ENCODE measurements at regions not wholly inside any gene's neighbourhood (a gene's known extent, or its start where the extent isn't known, plus 50 kb on each side); places are given as distances from the start of the nearest gene placed in this dataset.

- no peak for TF ChIP-seq EZH2 (IDR thresholded peaks at IDR 0.05; ENCODE audit: borderline replicate concordance, low read length)
- no peak for TF ChIP-seq CTCF (IDR thresholded peaks at IDR 0.05; ENCODE audit: low read length)
Measured at GRCh38 chr6:141744971-141745370, 387.8 kb upstream of the GJE1 start.
